Mammary epithelial cell (primary cell): ENCODE measurements at regions not wholly inside any gene's neighbourhood (a gene's known extent, or its start where the extent isn't known, plus 50 kb on each side); places are given as distances from the start of the nearest gene placed in this dataset.
A peak's percentile ranks its signal among the peaks of the same experiment; 100 is the strongest.

ENCODE experiments used
- EZH2 ChIP-seq: IDR thresholded peaks from 2 replicates; pipeline ENCODE4 v1.6.1; 2012; ENCODE audit warnings: low read length, inconsistent platforms, borderline replicate concordance
- TF ChIP-seq, protein P1 (sequence below), 2 donors: IDR thresholded peaks in 1 of 2; conservative IDR thresholded peaks in 1 of 2; 2 replicates each; pipeline ENCODE4 v1.5.1; 2011 to 2012; ENCODE audit warnings: inconsistent platforms in 2 of 2, low read length in 2 of 2, mild to moderate bottlenecking in 2 of 2, control low read depth in 1 of 2, low read depth in 1 of 2; ENCODE audit not compliant: insufficient read depth in 1 of 2; ENCODE audit errors: extremely low read depth in 1 of 2

DNA sequence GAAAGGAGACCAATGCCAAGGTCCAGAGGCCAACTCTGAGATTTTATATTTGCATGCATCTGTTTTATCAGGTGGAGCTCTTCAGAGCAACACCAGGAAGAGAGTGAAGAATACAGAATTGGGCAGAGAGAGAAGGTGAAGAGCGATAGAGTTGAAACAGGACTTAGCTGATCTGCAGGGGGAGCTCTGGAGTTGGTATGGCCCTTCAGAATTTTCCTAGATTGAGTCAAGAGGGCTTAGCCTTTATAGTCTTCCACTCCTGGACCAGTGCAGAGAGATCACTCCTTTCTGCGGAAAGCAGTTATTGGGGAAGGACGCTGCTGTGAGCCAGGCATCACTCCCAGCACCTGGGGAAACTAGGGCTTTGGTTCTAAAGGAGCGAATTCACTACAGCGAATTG lies 105.0 kb upstream of the DGKB start:
- TF ChIP-seq, protein P1, sequence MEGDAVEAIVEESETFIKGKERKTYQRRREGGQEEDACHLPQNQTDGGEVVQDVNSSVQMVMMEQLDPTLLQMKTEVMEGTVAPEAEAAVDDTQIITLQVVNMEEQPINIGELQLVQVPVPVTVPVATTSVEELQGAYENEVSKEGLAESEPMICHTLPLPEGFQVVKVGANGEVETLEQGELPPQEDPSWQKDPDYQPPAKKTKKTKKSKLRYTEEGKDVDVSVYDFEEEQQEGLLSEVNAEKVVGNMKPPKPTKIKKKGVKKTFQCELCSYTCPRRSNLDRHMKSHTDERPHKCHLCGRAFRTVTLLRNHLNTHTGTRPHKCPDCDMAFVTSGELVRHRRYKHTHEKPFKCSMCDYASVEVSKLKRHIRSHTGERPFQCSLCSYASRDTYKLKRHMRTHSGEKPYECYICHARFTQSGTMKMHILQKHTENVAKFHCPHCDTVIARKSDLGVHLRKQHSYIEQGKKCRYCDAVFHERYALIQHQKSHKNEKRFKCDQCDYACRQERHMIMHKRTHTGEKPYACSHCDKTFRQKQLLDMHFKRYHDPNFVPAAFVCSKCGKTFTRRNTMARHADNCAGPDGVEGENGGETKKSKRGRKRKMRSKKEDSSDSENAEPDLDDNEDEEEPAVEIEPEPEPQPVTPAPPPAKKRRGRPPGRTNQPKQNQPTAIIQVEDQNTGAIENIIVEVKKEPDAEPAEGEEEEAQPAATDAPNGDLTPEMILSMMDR (conservative IDR thresholded peaks at IDR 0.05 in 1 of 2, IDR thresholded peaks at IDR 0.05 in 1 of 2; ENCODE audit: extremely low read depth in 1 of 2, insufficient read depth in 1 of 2, low read depth in 1 of 2, low read length in 2 of 2) = peak; percentile 7 to 57
- TF ChIP-seq EZH2 = no peak
